NT2/D1 (cell line): ENCODE measurements at regions not wholly inside any gene's neighbourhood (a gene's known extent, or its start where the extent isn't known, plus 50 kb on each side); places are given as distances from the start of the nearest gene placed in this dataset.

Experiments
- YY1 ChIP-seq: IDR thresholded peaks from 2 replicates; pipeline ENCODE4 v1.6.1; 2011; ENCODE audit not compliant: insufficient read length, insufficient read depth
- ZNF274 ChIP-seq: IDR thresholded peaks from 2 replicates; pipeline ENCODE4 v1.6.1; 2011; ENCODE audit warnings: mild to moderate bottlenecking, low read depth, low read length

DNA sequence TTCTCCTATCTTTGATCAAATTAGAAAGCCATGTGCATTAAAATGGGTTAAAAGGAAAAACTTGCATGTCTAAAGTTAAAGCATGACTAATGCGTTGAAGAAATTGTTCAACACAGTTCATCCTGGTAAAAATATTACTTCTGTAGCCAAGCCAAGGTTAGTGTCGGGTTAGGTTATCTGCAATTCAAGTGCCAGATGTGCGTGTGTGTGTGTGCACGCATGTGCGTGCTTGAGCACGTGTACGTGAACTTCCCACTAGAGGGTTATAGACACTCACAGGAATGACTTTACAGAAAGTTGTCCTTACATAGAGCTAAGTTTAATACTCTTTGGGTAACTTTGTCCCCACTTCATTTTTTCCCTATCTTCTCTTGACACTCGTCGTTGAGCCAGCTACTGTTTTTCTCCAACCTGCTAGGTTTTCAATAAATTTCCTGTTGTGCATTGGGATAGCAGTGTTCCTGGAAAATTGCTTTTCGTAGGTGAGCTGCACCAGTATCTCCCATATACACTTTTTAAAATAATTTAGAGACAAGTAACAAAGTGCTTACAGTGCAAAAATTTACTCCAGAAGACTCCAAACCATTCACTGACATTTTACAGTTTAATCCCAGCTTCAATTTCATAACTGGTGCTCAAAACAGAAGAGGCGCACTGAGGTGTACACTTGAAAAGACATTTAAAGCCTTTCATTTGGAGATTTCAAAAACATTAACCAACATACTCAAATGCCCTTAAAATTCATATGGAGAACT is 353.8 kb downstream of the NFIB start:
- TF ChIP-seq ZNF274 (no peak), YY1 (no peak)
